ENCODE measurements at regions not wholly inside any gene's neighbourhood (a gene's known extent, or its start where the extent isn't known, plus 50 kb on each side); places are given as distances from the start of the nearest gene placed in this dataset.

GRCh38 chr11:8820401-8820800 is 90.6 kb upstream of the AKIP1 start:
- Histone ChIP-seq H3K79me1 (ENCODE audit: low read length) (no peaks in the 10 kb centered on the region), H3K18ac (ENCODE audit: low read length) (no peak overlapping the region), H3K4me3 (ENCODE audit: low read depth, low read length) (no peak overlapping the region), H2AFZ (ENCODE audit: insufficient read depth, low read length, poor library complexity) (no peak overlapping the region), H4K8ac (ENCODE audit: low read depth, low read length) (no peak overlapping the region), H3K27me3 (ENCODE audit: insufficient read depth, low read length) (no peaks in the 10 kb centered on the region), H3K9ac (ENCODE audit: low read length) (no peak overlapping the region), H4K91ac (ENCODE audit: low read depth, low read length) (no peak overlapping the region), H2BK12ac (ENCODE audit: low read length) (no peak overlapping the region), H3K14ac (ENCODE audit: low read length) (no peak overlapping the region), H2BK5ac (ENCODE audit: low read depth, low read length, poor library complexity) (no peak overlapping the region), H3K79me2 (ENCODE audit: control insufficient read depth, insufficient read depth, low read length, poor library complexity) (no peaks in the 10 kb centered on the region), H2BK120ac (ENCODE audit: insufficient read depth, low read length, poor library complexity) (no peak overlapping the region), H4K12ac (ENCODE audit: low read depth, low read length) (no peak overlapping the region), H3K4ac (ENCODE audit: low read depth, low read length) (no peak overlapping the region), H3K9me3 (ENCODE audit: insufficient read depth, low read depth, low read length) (no peaks in the 10 kb centered on the region), H3K4me1 (ENCODE audit: control insufficient read depth in 1 of 2, insufficient read depth in 2 of 2, low read length in 2 of 2) (peaks cover 0 to 3% of the 10 kb centered on the region in 2 experiments), H3K27ac (ENCODE audit: low read depth, low read length) (no peak overlapping the region), H3K4me2 (ENCODE audit: low read length) (no peak overlapping the region), H3K23ac (ENCODE audit: low read length) (no peak overlapping the region), H2AK5ac (ENCODE audit: low read length) (no peak overlapping the region), H3K36me3 (ENCODE audit: control insufficient read depth in 1 of 2, insufficient read depth in 2 of 2, low read length in 2 of 2) (no peaks in the 10 kb centered on the region)
- no CpG with 5 or more reads among the region's 2 CpGs for WGBS (ENCODE audit: extremely low coverage, insufficient coverage, insufficient read length)
- DNase-seq: no peak

- no peak overlapping the region for H3K4ac ChIP-seq (ENCODE audit: low read depth, low read length)
- H3K18ac ChIP-seq (ENCODE audit: low read length): no peak overlapping the region
- H3K79me1 ChIP-seq (ENCODE audit: low read length): peaks cover 5% of the 10 kb centered on the region
- H3K9ac ChIP-seq (ENCODE audit: low read length): no peak overlapping the region
- H4K91ac ChIP-seq (ENCODE audit: low read depth, low read length): no peak overlapping the region
- no peak overlapping the region for H3K14ac ChIP-seq (ENCODE audit: low read length)
- no peak overlapping the region for H3K27ac ChIP-seq (ENCODE audit: low read depth, low read length)
- H3K9me3 ChIP-seq (ENCODE audit: insufficient read depth, low read depth, low read length): no peaks in the 10 kb centered on the region
- no peak overlapping the region for H2BK120ac ChIP-seq (ENCODE audit: insufficient read depth, low read length, poor library complexity)
- H2AFZ ChIP-seq (ENCODE audit: insufficient read depth, low read length, poor library complexity): no peak overlapping the region
- no peak overlapping the region for H2BK12ac ChIP-seq (ENCODE audit: low read length)
- no peak for DNase-seq
- H2AK5ac ChIP-seq (ENCODE audit: low read length): no peak overlapping the region
- no peak overlapping the region for H2BK5ac ChIP-seq (ENCODE audit: low read depth, low read length, poor library complexity)
- H4K12ac ChIP-seq (ENCODE audit: low read depth, low read length): no peak overlapping the region
- WGBS (ENCODE audit: extremely low coverage, insufficient coverage, insufficient read length): no CpG with 5 or more reads among the region's 6 CpGs
- H3K4me3 ChIP-seq (ENCODE audit: low read depth, low read length): no peak overlapping the region
- H4K8ac ChIP-seq (ENCODE audit: low read depth, low read length): no peak overlapping the region
- peaks cover 3 to 13% of the 10 kb centered on the region in 2 experiments for H3K4me1 ChIP-seq (ENCODE audit: control insufficient read depth in 1 of 2, insufficient read depth in 2 of 2, low read length in 2 of 2)
- H3K23ac ChIP-seq (ENCODE audit: low read length): no peak overlapping the region
- no peaks in the 10 kb centered on the region for H3K27me3 ChIP-seq (ENCODE audit: insufficient read depth, low read length)
- no peaks in the 10 kb centered on the region for H3K79me2 ChIP-seq (ENCODE audit: control insufficient read depth, insufficient read depth, low read length, poor library complexity)
- no peak overlapping the region for H3K4me2 ChIP-seq (ENCODE audit: low read length)
- H3K36me3 ChIP-seq (ENCODE audit: control insufficient read depth in 1 of 2, insufficient read depth in 2 of 2, low read length in 2 of 2): no peaks in the 10 kb centered on the region
Measured at GRCh38 chr11:8822469-8822868, 88.5 kb upstream of the AKIP1 start.

GRCh38 chr11:8823174-8823742 is 87.7 kb upstream of the AKIP1 start:
- Histone ChIP-seq H3K4ac (ENCODE audit: low read depth, low read length) (no peak overlapping the region), H3K14ac (ENCODE audit: low read length) (no peak overlapping the region), H3K79me2 (ENCODE audit: control insufficient read depth, insufficient read depth, low read length, poor library complexity) (no peaks in the 10 kb centered on the region), H3K18ac (ENCODE audit: low read length) (no peak overlapping the region), H3K4me3 (ENCODE audit: low read depth, low read length) (no peak overlapping the region), H3K4me1 (ENCODE audit: control insufficient read depth in 1 of 2, insufficient read depth in 2 of 2, low read length in 2 of 2) (peaks cover 3 to 13% of the 10 kb centered on the region in 2 experiments), H4K8ac (ENCODE audit: low read depth, low read length) (no peak overlapping the region), H4K12ac (ENCODE audit: low read depth, low read length) (no peak overlapping the region), H3K9ac (ENCODE audit: low read length) (no peak overlapping the region), H2BK12ac (ENCODE audit: low read length) (no peak overlapping the region), H2AFZ (ENCODE audit: insufficient read depth, low read length, poor library complexity) (no peak overlapping the region), H3K23ac (ENCODE audit: low read length) (no peak overlapping the region), H4K91ac (ENCODE audit: low read depth, low read length) (no peak overlapping the region), H2BK120ac (ENCODE audit: insufficient read depth, low read length, poor library complexity) (no peak overlapping the region), H2BK5ac (ENCODE audit: low read depth, low read length, poor library complexity) (no peak overlapping the region), H3K27ac (ENCODE audit: low read depth, low read length) (no peak overlapping the region), H3K4me2 (ENCODE audit: low read length) (no peak overlapping the region), H3K9me3 (ENCODE audit: insufficient read depth, low read depth, low read length) (no peaks in the 10 kb centered on the region), H3K36me3 (ENCODE audit: control insufficient read depth in 1 of 2, insufficient read depth in 2 of 2, low read length in 2 of 2) (no peaks in the 10 kb centered on the region), H3K27me3 (ENCODE audit: insufficient read depth, low read length) (no peaks in the 10 kb centered on the region), H2AK5ac (ENCODE audit: low read length) (no peak overlapping the region), H3K79me1 (ENCODE audit: low read length) (peaks cover 5% of the 10 kb centered on the region)
- no peak for DNase-seq
- WGBS (ENCODE audit: extremely low coverage, insufficient coverage, insufficient read length): no CpG with 5 or more reads among the region's 2 CpGs

GRCh38 chr11:8826139-8826786 is 84.7 kb upstream of the AKIP1 start:
- no peak overlapping the region for H2AFZ ChIP-seq (ENCODE audit: insufficient read depth, low read length, poor library complexity)
- H3K79me1 ChIP-seq (ENCODE audit: low read length): peaks cover 5% of the 10 kb centered on the region
- H3K79me2 ChIP-seq (ENCODE audit: control insufficient read depth, insufficient read depth, low read length, poor library complexity): no peaks in the 10 kb centered on the region

More at GRCh38 chr11:8826139-8826786, 84.7 kb upstream of the AKIP1 start:
- no peak overlapping the region for H4K12ac ChIP-seq (ENCODE audit: low read depth, low read length)
- H3K4ac ChIP-seq (ENCODE audit: low read depth, low read length): no peak overlapping the region
- no peak overlapping the region for H3K23ac ChIP-seq (ENCODE audit: low read length)
- peaks cover 0 to 4% of the 10 kb centered on the region in 2 experiments for H3K36me3 ChIP-seq (ENCODE audit: control insufficient read depth in 1 of 2, insufficient read depth in 2 of 2, low read length in 2 of 2)
- peak overlapping the region; percentile 64 for H3K27ac ChIP-seq (ENCODE audit: low read depth, low read length)
- no peak overlapping the region for H3K18ac ChIP-seq (ENCODE audit: low read length)
- no peak overlapping the region for H2BK12ac ChIP-seq (ENCODE audit: low read length)
- H3K9ac ChIP-seq (ENCODE audit: low read length): no peak overlapping the region
- no peaks in the 10 kb centered on the region for H3K27me3 ChIP-seq (ENCODE audit: insufficient read depth, low read length)
- H2AK5ac ChIP-seq (ENCODE audit: low read length): no peak overlapping the region
- peaks cover 3 to 12% of the 10 kb centered on the region in 2 experiments for H3K4me1 ChIP-seq (ENCODE audit: control insufficient read depth in 1 of 2, insufficient read depth in 2 of 2, low read length in 2 of 2)
- peaks cover 4% of the 10 kb centered on the region for H3K9me3 ChIP-seq (ENCODE audit: insufficient read depth, low read depth, low read length)
- H2BK120ac ChIP-seq (ENCODE audit: insufficient read depth, low read length, poor library complexity): no peak overlapping the region
- WGBS (ENCODE audit: extremely low coverage, insufficient coverage, insufficient read length): no CpG with 5 or more reads among the region's 6 CpGs
- DNase-seq: peak; percentile 88 to 96
- no peak overlapping the region for H2BK5ac ChIP-seq (ENCODE audit: low read depth, low read length, poor library complexity)
- H4K91ac ChIP-seq (ENCODE audit: low read depth, low read length): no peak overlapping the region
- H4K8ac ChIP-seq (ENCODE audit: low read depth, low read length): no peak overlapping the region
- H3K14ac ChIP-seq (ENCODE audit: low read length): no peak overlapping the region
- no peak overlapping the region for H3K4me3 ChIP-seq (ENCODE audit: low read depth, low read length)
- H3K4me2 ChIP-seq (ENCODE audit: low read length): no peak overlapping the region

Data from trophoblast cell (in vitro differentiated cells and primary cell).